DMS 273 treated with DMSO at 0.1 percent for 48 hours (cell line): ENCODE measurements at regions not wholly inside any gene's neighbourhood (a gene's known extent, or its start where the extent isn't known, plus 50 kb on each side); places are given as distances from the start of the nearest gene placed in this dataset.

Experiments
- DNase-seq: peaks from one replicate; lab custom pipeline; 2025; lab: John Stamatoyannopoulos, UW

GRCh38 chr1:232193451-232193783, 436.5 kb downstream of the SIPA1L2 start:
- DNase-seq, result no peak

DNA sequence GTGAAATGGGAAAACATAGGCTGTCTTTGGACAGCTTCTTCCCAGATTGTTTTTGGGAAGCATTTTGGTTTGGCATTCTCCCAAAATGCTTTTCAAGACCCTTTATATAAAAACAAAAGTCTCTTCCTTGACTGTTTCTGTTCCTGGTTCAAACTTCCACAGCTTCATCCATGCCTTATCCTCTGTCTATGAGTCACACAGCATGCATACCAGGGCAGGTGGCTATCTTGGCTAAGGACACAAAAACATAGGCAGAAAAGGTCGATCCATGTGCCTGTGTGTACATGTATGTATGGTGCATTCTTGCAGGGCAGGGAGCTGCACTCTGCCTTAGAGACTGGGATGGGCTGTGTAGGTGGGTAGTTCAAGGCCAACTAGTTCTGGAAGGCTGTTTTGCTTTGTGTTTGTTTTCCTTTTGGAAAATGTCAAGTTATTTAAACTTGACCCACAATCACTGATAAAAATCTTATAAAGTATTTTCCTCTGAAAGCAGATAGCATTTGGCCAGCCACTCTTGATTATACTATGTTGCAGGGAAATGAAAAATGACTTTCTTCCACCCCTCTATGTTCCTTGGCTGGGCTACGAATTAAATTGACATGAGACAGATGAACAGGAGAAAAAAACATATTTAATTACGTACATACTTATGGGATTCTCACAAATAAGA, 437.0 kb downstream of the SIPA1L2 start:
- no peak for DNase-seq

- no peak for DNase-seq
Observed at GRCh38 chr1:232191560-232191959, 438.4 kb downstream of the SIPA1L2 start.

- DNase-seq, result no peak
Observed at GRCh38 chr1:232188318-232188717, 441.6 kb downstream of the SIPA1L2 start.

GRCh38 chr1:232186931-232187330, 443.0 kb downstream of the SIPA1L2 start:
- DNase-seq, result no peak

DNA sequence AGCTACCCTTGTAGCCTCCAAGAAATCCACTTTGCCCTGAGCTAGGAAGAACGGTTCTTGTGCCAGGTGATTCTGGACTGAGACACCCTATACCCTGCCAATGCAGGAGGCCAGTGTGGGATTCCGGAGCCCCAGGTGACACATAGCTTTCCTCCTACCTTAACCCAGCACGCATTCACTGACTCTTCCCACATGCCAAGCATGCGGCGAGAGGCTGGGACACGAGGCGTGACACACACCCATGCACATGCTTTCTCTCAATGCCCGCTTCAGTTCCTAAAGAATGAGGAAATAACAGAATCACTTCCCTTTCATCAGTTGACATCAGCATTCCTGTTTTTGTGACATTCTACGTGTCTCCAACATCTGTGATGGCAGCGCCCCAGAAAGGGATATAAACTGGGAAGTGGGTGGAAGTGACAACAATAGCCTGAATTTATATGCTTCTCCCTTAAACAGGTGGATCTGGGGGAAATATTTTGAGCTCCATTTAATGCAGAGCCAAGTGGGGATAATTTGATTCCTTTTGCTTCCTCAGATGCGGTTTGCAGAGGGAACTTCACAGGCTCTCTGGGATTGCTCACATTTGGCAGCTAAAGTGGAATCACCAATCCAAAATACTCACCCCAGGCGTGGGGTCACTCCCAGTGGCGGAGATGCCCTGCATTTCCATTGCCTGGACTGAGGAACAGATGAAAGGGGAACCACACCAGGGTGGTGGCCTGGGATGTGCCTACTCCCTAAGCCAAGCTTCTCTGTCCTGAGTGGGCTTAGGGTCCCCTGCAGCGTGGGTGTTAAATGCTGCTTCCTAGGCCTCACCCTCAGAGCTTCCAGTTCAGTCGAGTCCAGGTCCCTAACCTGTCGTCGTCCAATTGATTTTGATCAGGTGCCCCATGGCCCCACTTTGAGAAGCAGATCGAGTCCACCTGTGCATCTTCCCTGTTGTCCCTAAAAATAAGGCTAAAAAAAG, 445.1 kb downstream of the SIPA1L2 start:
- no peak for DNase-seq

DNA sequence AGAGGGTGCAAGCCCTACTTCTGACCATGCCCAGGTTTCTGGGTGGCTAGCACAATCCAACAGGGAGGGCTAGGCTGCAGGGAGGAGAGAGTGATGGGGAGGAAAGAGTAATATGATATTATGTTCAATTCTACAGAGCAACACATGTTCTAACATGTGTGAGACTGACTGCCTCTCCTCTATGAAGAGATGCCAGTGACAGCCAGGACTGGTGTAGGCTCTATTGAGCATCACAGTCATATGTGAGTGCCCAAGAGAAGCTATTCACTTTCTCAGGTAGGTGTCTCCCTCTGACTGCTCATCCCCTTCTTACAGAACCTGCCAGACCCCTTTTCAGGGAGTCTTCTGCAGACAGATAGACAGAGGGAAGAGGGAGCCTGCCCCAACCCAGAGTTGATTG, 446.1 kb downstream of the SIPA1L2 start:
- DNase-seq, result no peak

GRCh38 chr1:232183266-232183800, 446.6 kb downstream of the SIPA1L2 start:
- DNase-seq, result no peak

- no peak for DNase-seq
Observed at GRCh38 chr1:232182236-232182635, 447.7 kb downstream of the SIPA1L2 start.

DNA sequence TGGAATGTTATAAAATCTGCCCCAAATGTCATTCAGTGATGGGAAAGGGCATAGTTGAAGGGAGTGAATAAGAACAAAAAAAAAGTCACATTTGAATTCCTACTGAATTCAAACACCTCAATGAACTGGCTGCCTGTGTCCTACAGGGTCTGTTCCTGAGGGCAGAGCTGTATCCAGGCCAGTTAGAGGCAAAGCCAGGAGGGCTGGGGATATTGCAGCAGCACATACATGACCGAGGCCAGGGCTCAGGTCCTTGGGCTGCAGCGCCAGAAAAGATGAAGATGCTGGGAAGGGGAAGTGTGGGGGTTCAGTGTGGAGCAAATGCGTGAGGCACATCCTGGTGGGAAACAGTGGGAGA, 449.2 kb downstream of the SIPA1L2 start:
- DNase-seq, result no peak

DNA sequence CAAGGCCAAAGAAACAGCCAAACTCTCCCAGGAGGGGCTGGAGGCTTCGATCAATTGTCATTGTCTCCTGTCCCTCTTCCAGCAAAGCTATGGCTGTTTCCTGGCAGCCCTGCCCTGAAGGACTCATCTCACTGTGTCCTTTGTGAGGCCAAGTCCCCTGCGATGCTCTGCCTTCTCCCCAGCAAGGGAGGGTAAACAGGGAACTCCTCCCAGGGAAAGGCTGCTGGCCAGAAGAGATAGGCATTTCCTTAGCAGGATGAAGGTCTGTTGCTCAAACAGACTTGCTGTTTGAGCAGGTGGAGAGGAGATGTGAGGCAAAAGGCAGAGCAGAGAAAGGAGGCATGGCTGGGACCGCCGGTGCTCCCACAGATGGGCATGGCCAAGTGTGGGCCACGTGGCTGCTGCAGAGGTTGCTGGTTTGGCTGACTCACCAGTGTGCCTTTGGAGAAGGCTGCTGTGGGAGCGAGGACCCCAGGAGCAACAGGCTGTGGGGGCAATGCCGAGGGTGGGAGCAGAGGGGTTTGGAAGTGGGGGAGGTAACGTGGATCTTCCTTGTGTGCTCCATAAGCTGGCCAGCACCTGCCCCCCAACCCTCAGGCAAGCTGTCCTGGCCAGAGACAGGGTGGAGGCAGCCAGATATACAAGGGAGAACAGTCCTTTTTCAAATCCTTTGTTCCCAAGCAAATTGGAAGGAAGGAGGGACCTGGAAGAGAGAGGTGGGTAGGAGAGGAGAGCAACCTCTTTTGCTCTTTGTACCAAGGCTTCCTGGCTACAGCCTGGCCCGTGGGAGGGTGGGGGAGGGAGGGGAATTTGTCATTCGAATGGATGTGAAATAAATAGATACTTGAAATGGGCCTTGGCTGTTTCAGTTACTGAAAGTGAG, 449.8 kb downstream of the SIPA1L2 start:
- DNase-seq, result no peak

DNA sequence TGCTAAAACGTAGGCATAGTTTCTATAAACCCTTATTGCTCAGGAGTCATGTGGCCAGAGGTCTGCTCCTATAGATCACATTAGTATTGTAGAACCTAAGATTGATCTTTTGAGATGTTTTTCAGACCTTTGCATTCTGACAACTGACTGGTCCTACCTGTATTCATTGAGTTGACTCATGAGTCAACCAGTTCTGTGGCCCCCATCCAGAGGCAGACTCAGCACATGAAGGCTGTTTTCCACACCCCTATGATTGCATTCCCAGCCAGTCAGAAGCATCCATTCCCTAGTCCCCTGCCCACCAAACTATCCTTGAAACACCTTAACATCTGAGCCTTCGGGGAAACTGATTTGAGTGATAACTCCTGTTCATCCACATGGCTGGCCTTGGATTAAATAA, 451.7 kb downstream of the SIPA1L2 start:
- DNase-seq, result no peak

- DNase-seq, result no peak
Observed at GRCh38 chr1:232177438-232177837, 452.5 kb downstream of the SIPA1L2 start.

DNA sequence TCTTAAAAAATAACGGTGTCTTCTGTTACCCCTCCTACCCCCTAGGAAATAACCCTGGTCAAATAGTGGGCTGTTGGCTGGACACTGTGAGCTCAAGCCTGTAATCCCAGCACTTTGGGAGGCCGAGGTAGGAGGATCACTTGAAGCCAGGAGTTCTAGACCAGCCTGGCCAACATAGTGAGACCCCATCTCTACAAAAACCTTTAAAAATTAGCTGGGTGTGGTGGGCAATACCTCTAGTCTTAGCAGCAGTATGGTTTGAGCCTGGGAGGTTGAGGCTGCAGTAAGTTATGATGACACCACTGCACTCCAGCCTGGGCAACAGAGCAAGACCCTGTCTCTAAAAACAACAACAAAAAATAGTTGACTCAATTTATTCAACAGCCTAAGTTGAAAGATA, 453.7 kb downstream of the SIPA1L2 start:
- no peak for DNase-seq

DNA sequence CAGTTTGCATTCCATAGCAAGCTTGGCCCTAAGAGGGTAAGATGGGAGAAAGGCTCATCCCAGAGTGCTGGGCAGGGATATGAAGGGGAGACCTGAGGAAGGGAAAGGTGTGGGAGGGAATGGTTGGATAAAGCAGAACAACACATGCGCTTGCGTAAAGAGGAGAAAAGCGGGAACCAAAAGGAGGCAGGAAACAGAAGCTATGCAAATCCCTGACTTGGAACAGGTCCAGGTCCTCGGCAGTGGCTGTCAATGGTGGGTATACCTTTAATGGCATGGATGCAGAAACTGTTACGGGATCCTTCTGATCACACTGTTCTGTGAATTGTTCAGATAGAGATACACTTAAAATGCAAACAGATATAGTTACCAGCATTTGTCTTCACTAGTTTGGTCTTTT, 455.6 kb downstream of the SIPA1L2 start:
- DNase-seq, result no peak

- no peak for DNase-seq
Observed at GRCh38 chr1:232172563-232172962, 457.4 kb downstream of the SIPA1L2 start.

DNA sequence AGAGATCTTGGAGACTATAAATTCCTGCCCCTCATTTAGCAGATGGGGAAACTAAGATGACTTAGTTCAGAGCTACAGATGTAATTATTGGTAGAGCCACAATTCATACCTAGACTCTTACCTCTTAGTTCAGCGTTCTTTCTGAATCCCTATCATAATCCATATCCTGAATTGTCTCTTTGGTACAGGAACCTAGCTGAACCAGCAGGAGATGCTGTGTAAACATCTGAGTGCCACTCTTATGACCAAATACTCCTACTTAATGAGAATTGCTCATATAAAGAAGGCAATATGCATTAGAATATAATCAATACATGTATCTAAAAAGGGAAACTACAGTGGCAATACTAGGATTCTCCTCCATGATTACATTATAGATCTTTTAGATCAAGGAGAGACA, 459.0 kb downstream of the SIPA1L2 start:
- no peak for DNase-seq

DNA sequence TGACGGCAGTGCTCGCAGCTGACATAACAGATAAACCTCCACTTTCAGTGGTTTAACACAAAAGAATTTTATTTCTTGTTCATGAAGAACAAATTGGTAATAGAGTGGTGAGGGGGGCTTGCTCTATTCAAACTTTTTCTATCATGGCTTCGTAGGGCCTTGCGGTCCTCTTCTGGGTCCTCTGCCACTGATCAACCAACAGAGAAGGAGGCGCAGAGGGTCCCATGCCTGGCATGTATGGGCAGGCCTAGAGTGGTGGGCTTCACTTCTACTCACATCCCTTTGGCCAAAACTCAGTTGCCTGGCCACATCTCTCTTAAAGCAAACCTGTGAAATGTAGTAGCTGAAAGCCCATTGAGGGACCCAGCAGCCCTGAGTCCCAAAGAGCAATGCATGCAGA, 460.5 kb downstream of the SIPA1L2 start:
- no peak for DNase-seq

GRCh38 chr1:232168508-232168907, 461.4 kb downstream of the SIPA1L2 start:
- DNase-seq, result no peak

DNA sequence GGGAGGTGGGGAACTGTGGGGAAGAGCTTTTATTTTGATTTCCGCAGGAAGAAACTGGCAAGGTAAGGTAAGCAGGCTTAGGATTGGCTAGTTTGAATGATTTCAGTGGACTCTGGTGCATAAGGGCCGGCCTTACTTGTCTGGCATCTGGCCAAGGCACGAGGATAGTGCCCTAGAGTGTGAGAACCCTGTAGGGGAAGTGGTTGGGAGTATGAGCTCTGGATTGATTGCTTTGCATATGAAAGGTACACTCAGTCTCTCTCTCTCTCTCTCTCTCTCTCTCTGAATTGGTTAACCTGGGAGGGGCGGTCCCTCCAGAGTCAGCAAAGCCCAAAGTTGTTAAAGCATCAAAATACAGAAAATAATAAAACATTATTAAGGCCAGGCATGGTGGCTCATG, 463.0 kb downstream of the SIPA1L2 start:
- DNase-seq, result no peak

DNA sequence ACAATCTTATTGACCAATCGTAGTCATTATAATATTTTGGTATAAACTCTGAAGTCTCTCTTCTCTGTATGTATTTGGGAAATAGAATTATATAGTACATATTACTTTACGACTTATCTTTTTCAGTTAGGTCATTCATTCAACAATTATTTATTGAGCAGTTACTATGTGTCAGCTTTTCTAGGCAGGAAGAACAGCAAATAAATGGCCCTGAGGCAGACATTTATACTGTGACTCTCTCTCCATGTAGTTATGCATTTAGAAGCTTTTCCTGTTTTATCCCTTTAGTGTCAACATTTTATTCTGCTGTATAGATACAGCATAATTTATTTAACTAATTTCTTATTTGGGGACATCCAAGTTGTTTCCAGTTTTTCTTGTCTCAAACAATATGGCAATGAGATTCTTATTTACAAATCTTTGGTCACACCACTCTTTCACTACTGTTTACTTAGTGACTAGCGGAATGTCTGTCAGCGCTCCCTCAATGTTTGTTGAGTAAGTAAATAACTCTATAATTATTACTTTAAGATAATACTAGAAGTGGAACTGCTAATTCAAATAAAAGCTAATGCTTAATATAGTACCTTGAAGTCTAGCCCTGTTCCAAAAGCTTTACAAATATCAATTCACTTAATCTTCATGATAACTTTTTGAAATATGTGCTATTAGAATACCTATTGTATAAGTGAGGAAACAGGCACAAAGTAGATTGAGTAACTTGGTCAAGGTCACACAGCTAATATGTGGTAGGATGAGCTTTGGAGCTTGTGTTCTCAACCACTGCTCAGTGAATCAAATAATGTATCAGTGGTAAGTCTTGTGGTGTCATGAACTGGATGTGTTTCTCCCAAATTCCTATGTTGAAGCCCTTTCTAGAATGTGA, 465.6 kb downstream of the SIPA1L2 start:
- DNase-seq, result no peak
